ENCODE measurements at regions not wholly inside any gene's neighbourhood (a gene's known extent, or its start where the extent isn't known, plus 50 kb on each side); places are given as distances from the start of the nearest gene placed in this dataset.

GRCh38 chr7:81165070-81165469, 246.2 kb upstream of the SEMA3C start:
- Histone ChIP-seq H2BK5ac (ENCODE audit: low read depth, low read length, poor library complexity) (no peak overlapping the region), H4K8ac (ENCODE audit: low read depth, low read length) (no peak overlapping the region), H3K79me1 (ENCODE audit: low read length) (peaks cover 11% of the 10 kb centered on the region), H2AK5ac (ENCODE audit: low read length) (no peak overlapping the region), H4K91ac (ENCODE audit: low read depth, low read length) (no peak overlapping the region), H3K36me3 (ENCODE audit: control insufficient read depth in 1 of 2, insufficient read depth in 2 of 2, low read length in 2 of 2) (no peaks in the 10 kb centered on the region), H3K23ac (ENCODE audit: low read length) (no peak overlapping the region), H3K4ac (ENCODE audit: low read depth, low read length) (no peak overlapping the region), H3K9ac (ENCODE audit: low read length) (no peak overlapping the region), H3K27me3 (ENCODE audit: insufficient read depth, low read length) (no peaks in the 10 kb centered on the region), H3K4me3 (ENCODE audit: low read depth, low read length) (no peak overlapping the region), H3K4me1 (ENCODE audit: control insufficient read depth in 1 of 2, insufficient read depth in 2 of 2, low read length in 2 of 2) (peaks cover 0 to 5% of the 10 kb centered on the region in 2 experiments), H3K79me2 (ENCODE audit: control insufficient read depth, insufficient read depth, low read length, poor library complexity) (no peaks in the 10 kb centered on the region), H2AFZ (ENCODE audit: insufficient read depth, low read length, poor library complexity) (no peak overlapping the region), H3K4me2 (ENCODE audit: low read length) (no peak overlapping the region), H4K12ac (ENCODE audit: low read depth, low read length) (no peak overlapping the region), H3K18ac (ENCODE audit: low read length) (no peak overlapping the region), H2BK12ac (ENCODE audit: low read length) (no peak overlapping the region), H2BK120ac (ENCODE audit: insufficient read depth, low read length, poor library complexity) (no peak overlapping the region), H3K27ac (ENCODE audit: low read depth, low read length) (no peak overlapping the region), H3K14ac (ENCODE audit: low read length) (no peak overlapping the region), H3K9me3 (ENCODE audit: insufficient read depth, low read depth, low read length) (no peaks in the 10 kb centered on the region)
- DNase-seq, result no peak
- WGBS (ENCODE audit: extremely low coverage, insufficient coverage, insufficient read length), result no CpG with 5 or more reads among the region's 4 CpGs

GRCh38 chr7:81162771-81163525, 244.1 kb upstream of the SEMA3C start:
- H3K4ac ChIP-seq (ENCODE audit: low read depth, low read length), result no peak overlapping the region
- no peaks in the 10 kb centered on the region for H3K36me3 ChIP-seq (ENCODE audit: control insufficient read depth in 1 of 2, insufficient read depth in 2 of 2, low read length in 2 of 2)
- H2BK120ac ChIP-seq (ENCODE audit: insufficient read depth, low read length, poor library complexity), result peak overlapping the region; percentile 77
- H2AK5ac ChIP-seq (ENCODE audit: low read length), result no peak overlapping the region
- WGBS (ENCODE audit: extremely low coverage, insufficient coverage, insufficient read length), result no CpG with 5 or more reads among the region's 7 CpGs
- peak overlapping the region; percentile 38 for H4K91ac ChIP-seq (ENCODE audit: low read depth, low read length)
- H3K14ac ChIP-seq (ENCODE audit: low read length), result no peak overlapping the region
- H2BK12ac ChIP-seq (ENCODE audit: low read length), result peak overlapping the region; percentile 85
- no peak for DNase-seq
- no peak overlapping the region for H4K8ac ChIP-seq (ENCODE audit: low read depth, low read length)
- H3K27ac ChIP-seq (ENCODE audit: low read depth, low read length), result peak overlapping the region; percentile 71
- H2BK5ac ChIP-seq (ENCODE audit: low read depth, low read length, poor library complexity), result peak overlapping the region; percentile 27
- no peaks in the 10 kb centered on the region for H3K27me3 ChIP-seq (ENCODE audit: insufficient read depth, low read length)
- no peaks in the 10 kb centered on the region for H3K9me3 ChIP-seq (ENCODE audit: insufficient read depth, low read depth, low read length)
- H3K4me3 ChIP-seq (ENCODE audit: low read depth, low read length), result no peak overlapping the region
- no peak overlapping the region for H3K9ac ChIP-seq (ENCODE audit: low read length)
- no peak overlapping the region for H4K12ac ChIP-seq (ENCODE audit: low read depth, low read length)
- H3K4me1 ChIP-seq (ENCODE audit: control insufficient read depth in 1 of 2, insufficient read depth in 2 of 2, low read length in 2 of 2), result peaks cover 0 to 5% of the 10 kb centered on the region in 2 experiments
- H3K23ac ChIP-seq (ENCODE audit: low read length), result no peak overlapping the region
- H3K4me2 ChIP-seq (ENCODE audit: low read length), result no peak overlapping the region
- H3K18ac ChIP-seq (ENCODE audit: low read length), result no peak overlapping the region
- H3K79me2 ChIP-seq (ENCODE audit: control insufficient read depth, insufficient read depth, low read length, poor library complexity), result no peaks in the 10 kb centered on the region
- H3K79me1 ChIP-seq (ENCODE audit: low read length), result peaks cover 13% of the 10 kb centered on the region
- H2AFZ ChIP-seq (ENCODE audit: insufficient read depth, low read length, poor library complexity), result no peak overlapping the region

- peak overlapping the region; percentile 71 for H3K27ac ChIP-seq (ENCODE audit: low read depth, low read length)
- H2BK120ac ChIP-seq (ENCODE audit: insufficient read depth, low read length, poor library complexity), result peak overlapping the region; percentile 63
- no peak overlapping the region for H3K4ac ChIP-seq (ENCODE audit: low read depth, low read length)
- H3K14ac ChIP-seq (ENCODE audit: low read length), result peak overlapping the region; percentile 44
- no peaks in the 10 kb centered on the region for H3K27me3 ChIP-seq (ENCODE audit: insufficient read depth, low read length)
- peak overlapping the region; percentile 67 for H2BK12ac ChIP-seq (ENCODE audit: low read length)
- no peak overlapping the region for H3K9ac ChIP-seq (ENCODE audit: low read length)
- peak overlapping the region; percentile 76 for H4K91ac ChIP-seq (ENCODE audit: low read depth, low read length)
- H3K9me3 ChIP-seq (ENCODE audit: insufficient read depth, low read depth, low read length), result no peaks in the 10 kb centered on the region
- no peak overlapping the region for H3K4me2 ChIP-seq (ENCODE audit: low read length)
- no peaks in the 10 kb centered on the region for H3K79me2 ChIP-seq (ENCODE audit: control insufficient read depth, insufficient read depth, low read length, poor library complexity)
- no peaks in the 10 kb centered on the region for H3K36me3 ChIP-seq (ENCODE audit: control insufficient read depth in 1 of 2, insufficient read depth in 2 of 2, low read length in 2 of 2)
- peaks cover 0 to 5% of the 10 kb centered on the region in 2 experiments for H3K4me1 ChIP-seq (ENCODE audit: control insufficient read depth in 1 of 2, insufficient read depth in 2 of 2, low read length in 2 of 2)
- no peak overlapping the region for H2AFZ ChIP-seq (ENCODE audit: insufficient read depth, low read length, poor library complexity)
- no CpG with 5 or more reads among the region's 4 CpGs for WGBS (ENCODE audit: extremely low coverage, insufficient coverage, insufficient read length)
- no peak overlapping the region for H4K8ac ChIP-seq (ENCODE audit: low read depth, low read length)
- peak overlapping the region; percentile 57 for H2BK5ac ChIP-seq (ENCODE audit: low read depth, low read length, poor library complexity)
- peak overlapping the region; percentile 37 for H2AK5ac ChIP-seq (ENCODE audit: low read length)
- peaks cover 13% of the 10 kb centered on the region for H3K79me1 ChIP-seq (ENCODE audit: low read length)
- H3K4me3 ChIP-seq (ENCODE audit: low read depth, low read length), result no peak overlapping the region
- H4K12ac ChIP-seq (ENCODE audit: low read depth, low read length), result no peak overlapping the region
- H3K23ac ChIP-seq (ENCODE audit: low read length), result no peak overlapping the region
- DNase-seq, result peak; percentile 33 to 59
- no peak overlapping the region for H3K18ac ChIP-seq (ENCODE audit: low read length)
These were observed 243.4 kb upstream of the SEMA3C start for GRCh38 chr7:81162234-81162633.

GRCh38 chr7:81161451-81162075, 242.7 kb upstream of the SEMA3C start:
- Histone ChIP-seq H3K79me1 (ENCODE audit: low read length) (peaks cover 13% of the 10 kb centered on the region), H2BK120ac (ENCODE audit: insufficient read depth, low read length, poor library complexity) (no peak overlapping the region), H3K18ac (ENCODE audit: low read length) (no peak overlapping the region), H3K27me3 (ENCODE audit: insufficient read depth, low read length) (no peaks in the 10 kb centered on the region), H3K4me1 (ENCODE audit: control insufficient read depth in 1 of 2, insufficient read depth in 2 of 2, low read length in 2 of 2) (peaks cover 0 to 5% of the 10 kb centered on the region in 2 experiments), H3K9ac (ENCODE audit: low read length) (no peak overlapping the region), H3K14ac (ENCODE audit: low read length) (peak overlapping the region; percentile 18), H3K23ac (ENCODE audit: low read length) (no peak overlapping the region), H4K8ac (ENCODE audit: low read depth, low read length) (no peak overlapping the region), H2BK5ac (ENCODE audit: low read depth, low read length, poor library complexity) (peak overlapping the region; percentile 64), H3K4me3 (ENCODE audit: low read depth, low read length) (no peak overlapping the region), H3K4ac (ENCODE audit: low read depth, low read length) (no peak overlapping the region), H2AK5ac (ENCODE audit: low read length) (no peak overlapping the region), H4K91ac (ENCODE audit: low read depth, low read length) (peak overlapping the region; percentile 66), H2AFZ (ENCODE audit: insufficient read depth, low read length, poor library complexity) (no peak overlapping the region), H3K4me2 (ENCODE audit: low read length) (no peak overlapping the region), H3K79me2 (ENCODE audit: control insufficient read depth, insufficient read depth, low read length, poor library complexity) (no peaks in the 10 kb centered on the region), H3K9me3 (ENCODE audit: insufficient read depth, low read depth, low read length) (no peaks in the 10 kb centered on the region), H3K27ac (ENCODE audit: low read depth, low read length) (peak overlapping the region; percentile 85), H4K12ac (ENCODE audit: low read depth, low read length) (no peak overlapping the region), H3K36me3 (ENCODE audit: control insufficient read depth in 1 of 2, insufficient read depth in 2 of 2, low read length in 2 of 2) (no peaks in the 10 kb centered on the region), H2BK12ac (ENCODE audit: low read length) (no peak overlapping the region)
- peak; percentile 80 to 91 for DNase-seq
- WGBS (ENCODE audit: extremely low coverage, insufficient coverage, insufficient read length), result no CpG with 5 or more reads among the region's 6 CpGs
